ENCODE measurements at regions not wholly inside any gene's neighbourhood (a gene's known extent, or its start where the extent isn't known, plus 50 kb on each side); places are given as distances from the start of the nearest gene placed in this dataset.

GRCh38 chr2:144213797-144214196 is 306.1 kb downstream of the ZEB2 start:
- DNase-seq (ENCODE audit: low read depth) = no peak

- no peak for DNase-seq (ENCODE audit: low read depth)
These were observed 308.1 kb downstream of the ZEB2 start for GRCh38 chr2:144211826-144212225.

GRCh38 chr2:144211065-144211464 is 308.9 kb downstream of the ZEB2 start:
- DNase-seq (ENCODE audit: low read depth) = no peak

- no peak for DNase-seq (ENCODE audit: low read depth)
These were observed 309.8 kb downstream of the ZEB2 start for GRCh38 chr2:144210076-144210475.

GRCh38 chr2:144208924-144209323 is 311.0 kb downstream of the ZEB2 start:
- DNase-seq (ENCODE audit: low read depth) = no peak

GRCh38 chr2:144206019-144206418 is 313.9 kb downstream of the ZEB2 start:
- no peak for DNase-seq (ENCODE audit: low read depth)

GRCh38 chr2:144201868-144202468 is 318.0 kb downstream of the ZEB2 start:
- no peak for DNase-seq (ENCODE audit: low read depth)

GRCh38 chr2:144201126-144201525 is 318.8 kb downstream of the ZEB2 start:
- no peak for DNase-seq (ENCODE audit: low read depth)

GRCh38 chr2:144198116-144198515 is 321.8 kb downstream of the ZEB2 start:
- no peak for DNase-seq (ENCODE audit: low read depth)

- no peak for DNase-seq (ENCODE audit: low read depth)
These were observed 325.4 kb downstream of the ZEB2 start for GRCh38 chr2:144194326-144195071.

GRCh38 chr2:144190908-144191605 is 328.9 kb downstream of the ZEB2 start:
- DNase-seq (ENCODE audit: low read depth) = no peak

- DNase-seq (ENCODE audit: low read depth) = peak; percentile 54
These were observed 336.2 kb downstream of the ZEB2 start for GRCh38 chr2:144183727-144184126.

GRCh38 chr2:144181001-144181400 is 338.9 kb downstream of the ZEB2 start:
- no peak for DNase-seq (ENCODE audit: low read depth)

GRCh38 chr2:144180131-144180530 is 339.8 kb downstream of the ZEB2 start:
- DNase-seq (ENCODE audit: low read depth) = no peak

- no peak for DNase-seq (ENCODE audit: low read depth)
These were observed 349.7 kb downstream of the ZEB2 start for GRCh38 chr2:144170179-144170578.

- no peak for DNase-seq (ENCODE audit: low read depth)
These were observed 353.2 kb downstream of the ZEB2 start for GRCh38 chr2:144166743-144167142.

- no peak for DNase-seq (ENCODE audit: low read depth)
These were observed 354.2 kb downstream of the ZEB2 start for GRCh38 chr2:144165599-144166250.

- DNase-seq (ENCODE audit: low read depth) = no peak
These were observed 356.3 kb downstream of the ZEB2 start for GRCh38 chr2:144163592-144163991.

GRCh38 chr2:144162652-144163051 is 357.3 kb downstream of the ZEB2 start:
- DNase-seq (ENCODE audit: low read depth) = peak; percentile 19

- DNase-seq (ENCODE audit: low read depth) = no peak
These were observed 358.9 kb downstream of the ZEB2 start for GRCh38 chr2:144161061-144161460.

- no peak for DNase-seq (ENCODE audit: low read depth)
These were observed 360.7 kb downstream of the ZEB2 start for GRCh38 chr2:144159240-144159639.

GRCh38 chr2:144158096-144158495 is 361.8 kb downstream of the ZEB2 start:
- no peak for DNase-seq (ENCODE audit: low read depth)

Measured in T follicular helper cell (primary cell).